ENCODE measurements at regions not wholly inside any gene's neighbourhood (a gene's known extent, or its start where the extent isn't known, plus 50 kb on each side); places are given as distances from the start of the nearest gene placed in this dataset.
"Not testable (repeated sequence)": the region's sequence is repeated elsewhere in the genome, so short reads cannot be mapped to it uniquely, and the experiment has no call there.

GRCh38 chr4:110359076-110359475, 116.9 kb upstream of the ENPEP start:
- DNase-seq = no peak

GRCh38 chr4:110357521-110357920, 118.4 kb upstream of the ENPEP start:
- no peak for DNase-seq

- DNase-seq = no peak
Observed at GRCh38 chr4:110354460-110354859, 121.5 kb upstream of the ENPEP start.

- DNase-seq = no peak
Observed at GRCh38 chr4:110352670-110353442, 123.1 kb upstream of the ENPEP start.

GRCh38 chr4:110348711-110349383, 127.1 kb upstream of the ENPEP start:
- DNase-seq = no peak

GRCh38 chr4:110347805-110348204, 128.2 kb upstream of the ENPEP start:
- DNase-seq = no peak

- DNase-seq = no peak
Observed at GRCh38 chr4:110344165-110344564, 131.8 kb upstream of the ENPEP start.

GRCh38 chr4:110343534-110343933, 132.4 kb upstream of the ENPEP start:
- no peak for DNase-seq

- not testable (repeated sequence) for DNase-seq
Observed at GRCh38 chr4:110341118-110341517, 134.8 kb upstream of the ENPEP start.

GRCh38 chr4:110335399-110335798, 137.0 kb upstream of the ELOVL6 start:
- no peak for DNase-seq

GRCh38 chr4:110332483-110332882, 134.1 kb upstream of the ELOVL6 start:
- DNase-seq = no peak

- DNase-seq = not testable (repeated sequence)
Observed at GRCh38 chr4:110326426-110326825, 128.0 kb upstream of the ELOVL6 start.

- DNase-seq = no peak
Observed at GRCh38 chr4:110310795-110311194, 112.4 kb upstream of the ELOVL6 start.

- DNase-seq = no peak
Observed at GRCh38 chr4:110309675-110310074, 111.3 kb upstream of the ELOVL6 start.

GRCh38 chr4:110306303-110306702, 107.9 kb upstream of the ELOVL6 start:
- no peak for DNase-seq

GRCh38 chr4:110305455-110305854, 107.0 kb upstream of the ELOVL6 start:
- DNase-seq = no peak

- no peak for DNase-seq
Observed at GRCh38 chr4:110296892-110297291, 98.5 kb upstream of the ELOVL6 start.

- DNase-seq = no peak
Observed at GRCh38 chr4:110294165-110294564, 95.8 kb upstream of the ELOVL6 start.

- DNase-seq = no peak
Observed at GRCh38 chr4:110292994-110293744, 94.8 kb upstream of the ELOVL6 start.

- no peak for DNase-seq
Observed at GRCh38 chr4:110290511-110290910, 92.1 kb upstream of the ELOVL6 start.

GRCh38 chr4:110289601-110290100, 91.2 kb upstream of the ELOVL6 start:
- no peak for DNase-seq

- no peak for DNase-seq
Observed at GRCh38 chr4:110287130-110287529, 88.7 kb upstream of the ELOVL6 start.

- no peak for DNase-seq
Observed at GRCh38 chr4:110278127-110278526, 79.7 kb upstream of the ELOVL6 start.

GRCh38 chr4:110275871-110276270, 77.5 kb upstream of the ELOVL6 start:
- no peak for DNase-seq
